GM18502 (cell line): ENCODE measurements at regions not wholly inside any gene's neighbourhood (a gene's known extent, or its start where the extent isn't known, plus 50 kb on each side); places are given as distances from the start of the nearest gene placed in this dataset.
A peak's percentile ranks its signal among the peaks of the same experiment; 100 is the strongest.

Source experiments
- ATAC-seq: cut with Tn5 transposase; IDR thresholded peaks from one replicate; pipeline ENCODE4 v1.9.1; 2021; ENCODE audit warnings: mild to moderate bottlenecking; ENCODE audit not compliant: unreplicated experiment, poor library complexity

DNA sequence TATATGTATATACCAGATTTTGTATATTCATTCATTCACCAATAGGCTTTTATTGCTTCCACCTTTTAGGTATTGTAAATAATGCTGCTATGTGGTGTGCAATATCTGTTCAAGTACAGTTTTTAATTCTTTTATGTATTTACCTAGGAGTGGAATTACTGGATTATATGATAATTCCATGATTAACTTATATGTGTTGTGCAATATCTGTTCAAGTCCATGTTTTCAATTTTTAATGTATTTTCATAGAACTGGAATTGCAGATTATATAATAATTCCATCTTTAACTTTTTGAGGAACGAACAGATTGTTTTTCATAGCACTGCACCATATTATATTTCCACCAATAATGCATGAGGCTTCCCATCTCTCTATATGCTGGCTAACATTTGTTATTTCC is 50.6 kb upstream of the L3MBTL4 start:
- no peak for ATAC-seq

- no peak for ATAC-seq
These were observed 61.5 kb upstream of the L3MBTL4 start for GRCh38 chr18:6476190-6476589.

DNA sequence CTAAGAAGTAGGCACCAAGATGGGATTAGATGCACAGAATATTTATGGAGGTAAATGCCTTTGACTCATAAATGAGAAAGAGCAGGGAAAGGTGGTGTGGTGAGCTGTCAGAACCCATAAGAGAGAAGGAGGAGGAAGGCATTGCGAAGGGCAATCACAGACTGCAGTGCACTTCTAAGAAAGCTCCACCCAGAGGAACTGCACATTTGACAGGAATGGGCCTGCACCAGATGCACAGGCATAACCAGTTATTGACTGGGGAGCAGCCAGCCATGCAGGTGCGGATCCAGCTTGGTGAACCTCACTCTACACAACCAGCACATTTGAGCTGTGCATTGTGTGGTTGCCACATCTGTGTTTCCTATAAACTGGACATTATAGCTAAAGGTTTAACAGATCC is 62.2 kb upstream of the L3MBTL4 start:
- no peak for ATAC-seq

DNA sequence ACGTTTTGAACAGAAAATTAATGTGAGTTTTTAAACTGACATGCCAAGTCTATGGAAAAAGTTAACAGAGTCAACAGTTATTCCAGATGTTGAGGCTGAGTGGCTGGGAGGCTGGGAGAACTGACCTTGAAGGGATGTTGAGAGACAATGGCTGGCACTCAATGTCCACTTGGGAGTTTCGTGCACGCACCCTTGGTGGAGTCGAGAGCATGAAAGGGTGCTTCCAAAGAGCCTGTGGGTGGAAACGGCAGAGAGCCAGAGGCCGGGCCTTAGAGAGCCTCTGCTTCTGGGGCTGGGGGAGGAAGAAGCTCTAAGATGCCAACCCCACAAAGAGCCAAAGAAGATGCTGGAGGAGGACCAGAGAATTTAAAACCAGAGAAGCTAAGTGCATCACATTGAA is 63.4 kb upstream of the L3MBTL4 start:
- no peak for ATAC-seq

DNA sequence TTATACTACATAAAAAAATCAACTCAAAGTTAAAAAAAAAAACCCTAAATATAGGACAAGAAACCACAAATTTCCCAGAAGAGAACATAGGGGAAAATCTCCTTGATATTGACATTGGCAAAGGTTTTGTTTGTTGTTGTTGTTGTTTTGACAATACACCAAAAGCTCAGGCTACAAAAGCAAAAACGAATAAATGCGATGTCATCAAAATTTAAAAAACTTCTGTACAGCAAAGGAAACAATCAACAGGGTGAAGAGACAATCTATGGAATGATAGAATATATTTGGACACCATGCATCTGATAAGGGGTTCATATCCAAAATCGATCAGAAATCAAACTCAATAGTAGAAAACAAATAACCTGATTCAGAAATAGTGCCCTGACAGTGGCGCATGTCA is 65.0 kb upstream of the L3MBTL4 start:
- ATAC-seq = no peak

DNA sequence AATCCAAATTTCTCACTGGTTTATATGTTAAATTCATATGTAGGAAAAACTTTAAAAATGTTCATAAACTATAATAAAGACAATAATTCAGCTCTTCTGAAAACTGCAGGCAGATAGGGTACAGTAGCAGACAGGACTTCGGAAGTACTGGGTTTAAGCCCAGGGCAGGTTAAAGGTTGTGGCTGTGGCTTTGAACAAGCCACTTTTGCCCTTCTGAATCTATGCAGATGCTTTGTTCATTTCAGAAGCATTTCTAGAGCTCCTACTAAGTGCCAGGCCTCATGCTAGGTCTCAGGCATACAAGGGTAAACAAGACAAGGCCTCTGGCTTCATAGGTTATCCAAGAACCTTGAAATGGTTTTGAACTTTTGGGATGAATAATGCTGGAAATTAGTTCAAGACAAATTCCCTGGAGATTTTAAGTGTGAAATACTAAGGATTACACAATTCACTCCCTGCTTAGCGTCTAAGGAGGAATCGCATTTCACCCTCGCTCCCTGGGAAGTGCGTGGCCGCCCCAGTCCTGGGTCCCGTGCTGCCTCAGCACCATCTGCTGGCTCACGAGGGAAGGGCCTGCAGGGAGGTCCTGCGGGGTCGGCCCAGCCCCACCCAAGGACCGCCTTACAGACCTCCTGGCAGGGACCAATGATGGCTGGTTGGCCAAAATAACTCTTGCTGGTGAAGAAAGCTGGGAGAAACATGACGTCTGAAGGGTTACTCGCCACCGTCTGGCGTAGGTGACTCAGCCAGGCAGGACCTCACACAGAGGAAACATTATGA is 67.7 kb upstream of the L3MBTL4 start:
- peak; percentile 89 for ATAC-seq

- ATAC-seq = no peak
These were observed 69.9 kb upstream of the L3MBTL4 start for GRCh38 chr18:6484659-6485058.

DNA sequence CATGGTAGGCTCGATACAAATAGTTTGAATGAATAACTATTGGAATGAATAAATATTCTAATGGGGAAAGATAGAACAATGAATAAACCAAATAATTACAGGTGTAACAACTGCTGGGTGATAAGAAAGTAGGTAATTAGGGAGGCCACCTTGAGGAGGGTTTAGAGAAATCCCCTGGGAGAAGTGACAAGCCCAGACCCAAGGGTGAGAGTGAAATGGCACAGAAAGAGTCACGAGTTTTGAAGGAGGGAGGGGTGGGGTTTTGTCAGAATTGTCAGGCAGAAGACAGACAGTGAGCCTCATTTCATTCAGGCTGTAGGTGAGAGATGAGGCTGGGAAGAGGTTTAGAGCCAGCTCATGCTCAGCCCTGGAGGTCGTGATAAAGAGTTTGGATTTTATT is 71.6 kb upstream of the L3MBTL4 start:
- no peak for ATAC-seq

DNA sequence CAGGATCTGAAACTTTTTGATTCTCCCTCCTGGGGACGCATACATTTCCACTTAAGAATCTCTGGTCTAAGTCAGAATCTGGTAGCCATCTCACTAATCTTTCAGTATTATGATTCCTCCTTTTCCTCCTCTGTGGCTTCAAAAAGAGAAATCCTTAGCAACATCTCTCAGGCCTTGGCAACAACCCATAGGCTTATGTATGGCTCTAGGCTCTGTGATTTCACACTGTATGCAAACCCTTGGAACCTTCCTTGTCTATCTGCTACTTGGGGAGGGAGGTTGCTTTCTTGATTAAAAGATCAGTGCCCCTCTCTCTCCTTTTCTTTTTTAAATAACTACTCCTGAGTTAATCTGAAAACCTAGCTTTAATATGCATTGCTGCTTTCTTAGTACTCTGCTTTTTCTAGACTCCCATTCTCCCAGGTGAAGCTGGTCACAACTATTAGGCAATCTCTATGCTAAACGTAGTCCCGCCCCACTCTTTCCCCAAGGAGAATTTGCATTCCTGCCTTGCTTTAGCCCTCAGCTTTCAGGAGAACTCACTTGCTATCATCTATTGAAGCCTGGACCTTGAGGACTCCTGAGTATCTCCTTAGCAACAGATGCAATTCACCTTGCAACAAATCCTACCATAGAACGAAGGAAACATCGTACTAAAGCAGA is 72.2 kb upstream of the L3MBTL4 start:
- ATAC-seq = no peak

DNA sequence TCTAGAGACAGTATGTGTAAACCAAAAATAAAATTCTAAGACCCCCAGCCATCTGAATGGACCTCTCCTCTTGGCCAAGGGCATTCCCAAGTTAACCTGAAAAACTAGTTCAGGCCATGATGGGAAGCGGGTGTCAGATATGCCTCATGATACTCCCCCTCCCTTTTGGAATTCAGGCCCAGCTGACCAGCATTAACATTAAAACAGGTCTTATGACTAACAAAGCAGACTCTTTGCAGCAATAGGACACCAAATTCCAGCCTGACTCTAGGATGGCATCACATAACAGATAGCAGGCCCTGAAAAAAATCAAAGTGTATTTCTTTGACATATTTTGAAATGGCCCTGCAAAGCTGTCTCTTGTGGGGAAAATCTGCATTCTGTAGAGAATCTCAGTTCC is 73.3 kb upstream of the L3MBTL4 start:
- no peak for ATAC-seq

GRCh38 chr18:6488956-6489355 is 74.2 kb upstream of the L3MBTL4 start:
- ATAC-seq = no peak

DNA sequence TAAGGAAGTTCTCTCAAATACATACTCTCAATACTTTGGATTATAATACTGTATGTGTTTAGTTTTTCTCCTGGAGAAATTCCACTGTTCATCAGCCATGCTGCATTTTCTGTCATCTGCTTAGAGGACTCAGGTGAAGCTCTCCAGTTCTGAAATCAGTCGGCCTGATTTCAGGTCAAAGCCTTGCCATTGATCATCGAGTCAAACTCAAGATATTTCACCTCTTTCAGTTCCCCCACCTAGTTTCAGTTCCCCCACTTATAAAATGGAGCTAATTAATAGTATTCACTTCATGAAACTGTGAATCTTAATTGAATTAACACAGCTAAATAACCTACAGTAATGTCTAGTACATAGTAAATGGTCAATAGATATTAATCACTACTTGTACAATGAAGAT is 75.3 kb upstream of the L3MBTL4 start:
- ATAC-seq = no peak

DNA sequence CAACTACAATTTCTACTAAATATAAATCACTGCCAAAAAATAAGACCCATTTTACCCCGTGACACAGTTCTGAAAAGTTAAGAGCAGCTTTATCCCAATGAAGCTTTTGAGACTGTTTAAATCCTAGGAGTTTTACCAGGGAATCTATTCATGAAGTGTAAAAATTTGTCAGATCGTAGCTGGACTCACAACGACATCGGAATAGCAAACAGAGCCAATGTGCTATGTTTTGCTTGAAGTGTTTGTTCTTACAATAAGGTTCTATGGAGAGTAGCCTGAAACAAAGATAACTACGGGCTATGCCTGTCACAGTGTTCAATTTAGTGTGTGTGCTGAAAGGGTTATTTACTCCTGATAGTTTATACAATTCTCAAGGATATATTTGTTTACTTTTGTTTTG is 78.5 kb upstream of the L3MBTL4 start:
- no peak for ATAC-seq

DNA sequence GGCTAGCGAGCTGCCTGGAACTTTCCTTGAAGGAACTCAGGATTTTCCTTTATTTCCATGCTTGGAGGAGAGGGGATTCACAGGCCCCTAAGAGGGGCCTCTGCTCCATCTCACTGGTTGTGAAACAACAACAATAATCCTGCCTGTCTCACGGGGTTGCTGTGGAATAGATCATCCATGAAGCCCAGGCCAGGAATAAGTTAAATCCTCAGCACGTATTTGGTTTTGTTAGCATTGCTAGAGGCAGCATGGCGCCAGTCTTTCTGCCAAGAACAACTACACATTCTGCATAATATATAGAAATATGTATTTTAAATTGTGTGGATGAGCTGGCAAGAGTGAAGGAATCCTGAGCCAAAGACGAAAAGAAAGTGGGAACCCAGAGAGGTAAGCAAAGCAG is 80.8 kb upstream of the L3MBTL4 start:
- ATAC-seq = no peak

GRCh38 chr18:6497543-6497942 is 82.8 kb upstream of the L3MBTL4 start:
- ATAC-seq = no peak

- no peak for ATAC-seq
These were observed 83.7 kb upstream of the L3MBTL4 start for GRCh38 chr18:6498289-6498856.

- ATAC-seq = no peak
These were observed 90.1 kb upstream of the L3MBTL4 start for GRCh38 chr18:6504605-6505497.

GRCh38 chr18:6505498-6505875 is 90.8 kb upstream of the L3MBTL4 start:
- no peak for ATAC-seq

DNA sequence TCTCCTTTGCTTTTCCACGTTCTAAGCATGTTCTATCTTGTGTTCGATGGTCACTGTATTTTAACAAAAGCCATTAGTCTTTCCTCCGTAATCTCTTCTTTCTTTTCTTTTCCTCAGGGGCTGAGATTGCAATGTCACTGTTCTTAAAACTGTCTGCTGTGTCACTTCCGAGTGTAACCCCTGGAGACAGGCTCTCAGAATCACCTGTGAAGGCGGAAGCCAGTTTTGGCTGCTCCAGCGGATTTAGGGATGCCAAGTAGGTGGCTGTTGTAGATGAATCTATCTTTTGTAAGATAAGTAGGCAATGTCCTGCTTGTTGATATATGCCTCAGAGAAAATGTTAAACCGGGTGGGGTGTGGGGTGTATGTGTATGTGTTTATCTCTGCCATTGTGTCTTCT is 94.7 kb upstream of the L3MBTL4 start:
- no peak for ATAC-seq

GRCh38 chr18:6509832-6510231 is 95.1 kb upstream of the L3MBTL4 start:
- ATAC-seq = no peak

- no peak for ATAC-seq
These were observed 106.2 kb upstream of the L3MBTL4 start for GRCh38 chr18:6520901-6521300.
